T47D (cell line): ENCODE measurements at regions not wholly inside any gene's neighbourhood (a gene's known extent, or its start where the extent isn't known, plus 50 kb on each side); places are given as distances from the start of the nearest gene placed in this dataset.

ENCODE experiments used
- DNase-seq, 2 experiments: peaks; one replicate each; pipeline versions ENCODE4 v3.0.0 to v3.0.0-alpha.2; 2011 to 2012; ENCODE audit warnings: low read depth in 1 of 2, low spot score in 1 of 2
- JUND ChIP-seq: IDR thresholded peaks from 2 replicates; pipeline ENCODE4 v1.6.1; 2012; ENCODE audit warnings: low read depth
- in situ Hi-C: cut with HindIII; loops from 2 replicates; pipeline ENCODE4 v1.10.0; 2016; ENCODE audit warnings: low sequenced_read_pairs, low pct_unique_long_range_greater_than_20kb

- TF ChIP-seq JUND, result no peak
- DNase-seq, result no peak
- in situ Hi-C loops, result no loop called here
Observed at GRCh38 chr14:59061292-59061691, 127.2 kb upstream of the DAAM1 start.

- in situ Hi-C loops, result no loop called here
- TF ChIP-seq JUND, result no peak
- DNase-seq, result no peak
Observed at GRCh38 chr14:59063259-59063658, 125.2 kb upstream of the DAAM1 start.

- no peak for DNase-seq
- in situ Hi-C loops, result no loop called here
- TF ChIP-seq JUND, result no peak
Observed at GRCh38 chr14:59067127-59067894, 121.2 kb upstream of the DAAM1 start.

GRCh38 chr14:59069163-59069854 is 119.2 kb upstream of the DAAM1 start:
- in situ Hi-C loops, result no loop called here
- TF ChIP-seq JUND, result no peak
- no peak for DNase-seq

GRCh38 chr14:59075506-59075905 is 113.0 kb upstream of the DAAM1 start:
- in situ Hi-C loops, result no loop called here

GRCh38 chr14:59081720-59082119 is 106.7 kb upstream of the DAAM1 start:
- in situ Hi-C loops, result no loop called here
- no peak for DNase-seq

More at GRCh38 chr14:59075506-59075905, 113.0 kb upstream of the DAAM1 start:
- DNase-seq, result no peak
- no peak for TF ChIP-seq JUND

GRCh38 chr14:59085207-59085739 is 103.2 kb upstream of the DAAM1 start:
- no peak for DNase-seq
- in situ Hi-C loops, result no loop called here
- no peak for TF ChIP-seq JUND

More at GRCh38 chr14:59081720-59082119, 106.7 kb upstream of the DAAM1 start:
- no peak for TF ChIP-seq JUND

GRCh38 chr14:59086241-59086882 is 102.1 kb upstream of the DAAM1 start:
- TF ChIP-seq JUND, result no peak
- no peak for DNase-seq
- in situ Hi-C loops, result no loop called here

GRCh38 chr14:59087240-59087639 is 101.2 kb upstream of the DAAM1 start:
- in situ Hi-C loops, result no loop called here

GRCh38 chr14:59087711-59088110 is 100.8 kb upstream of the DAAM1 start:
- DNase-seq, result no peak
- TF ChIP-seq JUND, result no peak
- in situ Hi-C loops, result no loop called here

More at GRCh38 chr14:59087240-59087639, 101.2 kb upstream of the DAAM1 start:
- no peak for DNase-seq
- no peak for TF ChIP-seq JUND

- no peak for DNase-seq
- no peak for TF ChIP-seq JUND
- in situ Hi-C loops, result no loop called here
Observed at GRCh38 chr14:59090572-59090971, 97.9 kb upstream of the DAAM1 start.

- no peak for DNase-seq
- no peak for TF ChIP-seq JUND
- in situ Hi-C loops, result no loop called here
Observed at GRCh38 chr14:59091404-59091803, 97.1 kb upstream of the DAAM1 start.

GRCh38 chr14:59091976-59092375 is 96.5 kb upstream of the DAAM1 start:
- in situ Hi-C loops, result no loop called here
- TF ChIP-seq JUND, result no peak
- no peak for DNase-seq
